Right atrium auricular region (tissue), 2 donors: ENCODE measurements at regions not wholly inside any gene's neighbourhood (a gene's known extent, or its start where the extent isn't known, plus 50 kb on each side); places are given as distances from the start of the nearest gene placed in this dataset.

Experiments
- DNase-seq: peaks from one replicate; pipeline ENCODE4 v3.0.0-alpha.2; 2019; ENCODE audit warnings: low spot score
- H3K27ac ChIP-seq, 2 donors: fragments of 200-600 bp; sonication (generic); 1 replicate in 1 of 2; 2 replicates in 1 of 2; pipeline ENCODE4 v1.5.1; 2016 to 2019
- H3K27me3 ChIP-seq, 2 donors: fragments of 200-600 bp; sonication (generic); one replicate each; pipeline versions ENCODE4 v1.5.1 to v1.6.0; 2017 to 2019
- H3K36me3 ChIP-seq: fragments of 200-600 bp; sonication (generic); one replicate; pipeline ENCODE4 v1.5.1; 2016
- H3K4me1 ChIP-seq, 2 donors: fragments of 200-600 bp; sonication (generic); one replicate each; pipeline versions ENCODE4 v1.5.1 to v1.6.0; 2017 to 2019
- H3K4me3 ChIP-seq, 2 donors: fragments of 200-600 bp; sonication (generic); 1 replicate in 1 of 2; 2 replicates in 1 of 2; pipeline ENCODE4 v1.5.1; 2017 to 2019; ENCODE audit warnings: mild to moderate bottlenecking in 1 of 2, moderate library complexity in 1 of 2
- H3K9me3 ChIP-seq, 2 donors: fragments of 200-600 bp; sonication (generic); one replicate each; pipeline ENCODE4 v1.5.1; 2019
- CTCF ChIP-seq, 2 donors: fragments of 200-600 bp; sonication (generic); IDR thresholded peaks; one replicate each; pipeline ENCODE4 v1.5.1; 2019; ENCODE audit warnings: antibody characterized with exemption in 2 of 2

DNA sequence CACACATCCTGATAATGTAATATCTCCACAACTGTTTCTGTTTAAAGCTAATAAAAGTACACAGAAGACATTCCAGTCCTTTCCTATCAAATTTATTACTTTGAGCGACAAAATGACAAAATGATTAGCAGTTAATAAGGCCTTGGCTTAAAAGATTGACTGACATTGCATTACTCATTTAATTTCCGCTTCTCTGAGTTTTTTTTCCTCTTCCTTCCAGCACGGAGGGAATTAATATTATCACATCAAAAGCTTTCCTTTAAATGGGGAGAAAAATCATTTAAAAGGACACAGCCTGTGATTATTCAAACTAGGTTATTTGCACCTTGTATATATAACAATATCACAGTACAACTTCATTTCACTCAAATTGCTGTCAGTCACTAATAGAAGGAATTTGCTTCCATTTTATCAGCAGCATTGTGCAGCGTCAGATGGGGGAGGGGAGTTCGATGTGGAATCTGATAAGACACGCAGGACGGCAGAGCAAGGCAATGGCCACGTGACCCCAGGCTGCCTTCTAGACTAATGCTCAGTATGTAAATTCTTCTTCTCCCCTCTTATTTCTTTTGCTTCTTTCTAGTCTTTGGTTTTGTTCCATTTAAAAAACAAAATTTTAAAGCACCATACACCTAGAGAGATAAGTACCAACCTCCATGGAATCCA, 400.5 kb downstream of the IRX1 start:
- Histone ChIP-seq H3K36me3 (no peaks in the 10 kb centered on the region), H3K4me1 (peaks cover 0 to 15% of the 10 kb centered on the region in 2 donors), H3K27ac (no peak overlapping the region), H3K9me3 (peaks cover 0 to 8% of the 10 kb centered on the region in 2 donors), H3K27me3 (no peaks in the 10 kb centered on the region), H3K4me3 (no peak overlapping the region)
- no peak for TF ChIP-seq CTCF (IDR thresholded peaks at IDR 0.05)
- DNase-seq = no peak

GRCh38 chr5:3996707-3997336, 401.2 kb downstream of the IRX1 start:
- H3K4me1 ChIP-seq = peaks cover 0 to 15% of the 10 kb centered on the region in 2 donors
- no peaks in the 10 kb centered on the region for H3K27me3 ChIP-seq
- H3K36me3 ChIP-seq = no peaks in the 10 kb centered on the region
- no peak overlapping the region for H3K4me3 ChIP-seq
- no peak for TF ChIP-seq CTCF (IDR thresholded peaks at IDR 0.05)
- H3K27ac ChIP-seq = no peak overlapping the region
- peaks cover 0 to 5% of the 10 kb centered on the region in 2 donors for H3K9me3 ChIP-seq
- no peak for DNase-seq

DNA sequence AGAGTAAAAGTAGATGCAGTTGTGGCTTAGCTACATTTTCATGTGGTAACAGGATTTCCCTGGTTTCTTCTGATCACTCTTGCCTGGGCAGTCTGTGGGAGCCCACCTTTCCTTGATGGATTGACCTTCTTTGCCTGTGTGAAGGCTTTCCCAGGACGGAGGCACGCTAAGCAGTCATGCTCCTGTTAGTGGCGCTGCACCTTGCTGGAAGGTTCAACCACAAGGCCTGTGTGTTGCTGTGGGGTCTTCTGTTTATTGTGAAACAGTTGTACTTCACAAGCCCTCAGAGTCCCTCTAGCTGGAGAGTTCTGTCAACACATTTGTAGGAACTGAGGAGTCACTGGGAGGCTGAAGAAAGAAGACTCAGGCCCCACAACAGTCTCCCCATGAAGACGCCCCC, 402.0 kb downstream of the IRX1 start:
- H3K4me3 ChIP-seq = no peak overlapping the region
- DNase-seq = no peak
- TF ChIP-seq CTCF (IDR thresholded peaks at IDR 0.05) = no peak
- H3K4me1 ChIP-seq = peaks cover 0 to 15% of the 10 kb centered on the region in 2 donors
- no peak overlapping the region for H3K27ac ChIP-seq
- H3K36me3 ChIP-seq = no peaks in the 10 kb centered on the region
- no peaks in the 10 kb centered on the region for H3K9me3 ChIP-seq
- no peaks in the 10 kb centered on the region for H3K27me3 ChIP-seq

- Histone ChIP-seq H3K4me1 (no peaks in the 10 kb centered on the region), H3K36me3 (no peaks in the 10 kb centered on the region), H3K27ac (no peak overlapping the region), H3K4me3 (no peak overlapping the region), H3K9me3 (no peaks in the 10 kb centered on the region), H3K27me3 (no peaks in the 10 kb centered on the region)
- TF ChIP-seq CTCF (IDR thresholded peaks at IDR 0.05) = no peak
- no peak for DNase-seq
Measured at GRCh38 chr5:3999929-4000328, 404.3 kb downstream of the IRX1 start.

GRCh38 chr5:4001004-4001403, 405.4 kb downstream of the IRX1 start:
- H3K27me3 ChIP-seq = no peaks in the 10 kb centered on the region
- no peaks in the 10 kb centered on the region for H3K9me3 ChIP-seq
- no peaks in the 10 kb centered on the region for H3K4me1 ChIP-seq
- DNase-seq = no peak
- no peak overlapping the region for H3K27ac ChIP-seq
- H3K36me3 ChIP-seq = no peaks in the 10 kb centered on the region
- no peak for TF ChIP-seq CTCF (IDR thresholded peaks at IDR 0.05)
- no peak overlapping the region for H3K4me3 ChIP-seq
